Liver (tissue), 8 donors: ENCODE measurements at regions not wholly inside any gene's neighbourhood (a gene's known extent, or its start where the extent isn't known, plus 50 kb on each side); places are given as distances from the start of the nearest gene placed in this dataset.

ENCODE experiments used
- DNase-seq: peaks from one replicate; pipeline ENCODE4 v3.0.0-alpha.2; 2017; ENCODE audit warnings: low spot score
- H3K27ac ChIP-seq, 2 donors: one replicate each; pipeline ENCODE4 v1.7.0; 2013; ENCODE audit warnings: inconsistent platforms in 2 of 2, low read length in 2 of 2, control low read depth in 1 of 2, low read depth in 1 of 2, mild to moderate bottlenecking in 1 of 2
- H3K27me3 ChIP-seq, 4 donors: one replicate each; pipeline versions ENCODE4 v1.6.1 to v1.7.0; 2013; ENCODE audit warnings: low read length in 3 of 4, inconsistent platforms in 1 of 4, mild to moderate bottlenecking in 1 of 4, moderate library complexity in 1 of 4; ENCODE audit not compliant: control insufficient read depth in 4 of 4, insufficient read depth in 4 of 4
- H3K36me3 ChIP-seq, 4 donors: one replicate each; pipeline versions ENCODE4 v1.6.1 to v1.7.0; 2013; ENCODE audit warnings: low read length in 3 of 4, mild to moderate bottlenecking in 3 of 4, low read depth in 1 of 4, moderate library complexity in 1 of 4; ENCODE audit not compliant: control insufficient read depth in 4 of 4, insufficient read depth in 3 of 4
- H3K4me1 ChIP-seq, 4 donors: one replicate each; pipeline versions ENCODE4 v1.6.1 to v1.7.0; 2013; ENCODE audit warnings: low read length in 3 of 4, mild to moderate bottlenecking in 3 of 4, moderate library complexity in 1 of 4; ENCODE audit not compliant: control insufficient read depth in 4 of 4, insufficient read depth in 4 of 4
- H3K4me3 ChIP-seq, 3 donors: one replicate each; pipeline versions ENCODE4 v1.6.1 to v1.7.0; 2013; ENCODE audit warnings: low read length in 3 of 3, control low read depth in 1 of 3, low read depth in 1 of 3, mild to moderate bottlenecking in 1 of 3
- H3K9ac ChIP-seq, 2 donors: one replicate each; pipeline ENCODE4 v1.7.0; 2013; ENCODE audit warnings: low read length in 2 of 2, mild to moderate bottlenecking in 2 of 2, moderate library complexity in 2 of 2, control low read depth in 1 of 2, low read depth in 1 of 2
- H3K9me3 ChIP-seq, 4 donors: one replicate each; pipeline versions ENCODE4 v1.6.1 to v1.7.0; 2013; ENCODE audit warnings: low read length in 3 of 4; ENCODE audit not compliant: control insufficient read depth in 4 of 4
- EGR1 ChIP-seq, 2 donors: IDR thresholded peaks; 2 replicates each; pipeline ENCODE4 v1.6.1; 2016 to 2018; ENCODE audit warnings: antibody characterized with exemption in 2 of 2, low read depth in 2 of 2
- FOXA1 ChIP-seq: IDR thresholded peaks from 2 replicates; pipeline ENCODE4 v1.6.1; 2016; ENCODE audit warnings: antibody characterized with exemption
- FOXA2 ChIP-seq: IDR thresholded peaks from 2 replicates; pipeline ENCODE4 v1.6.1; 2016; ENCODE audit warnings: antibody characterized with exemption
- GABPA ChIP-seq, 2 donors: IDR thresholded peaks in 1 of 2; conservative IDR thresholded peaks in 1 of 2; 2 replicates each; pipeline ENCODE4 v1.6.1; 2016; ENCODE audit warnings: antibody characterized with exemption in 2 of 2, mild to moderate bottlenecking in 1 of 2, moderate library complexity in 1 of 2
- HNF4A ChIP-seq, 2 donors: conservative IDR thresholded peaks; 2 replicates each; pipeline ENCODE4 v1.6.1; 2016; ENCODE audit warnings: antibody characterized with exemption in 2 of 2, mild to moderate bottlenecking in 2 of 2
- HNF4G ChIP-seq: IDR thresholded peaks from 2 replicates; pipeline ENCODE4 v1.6.1; 2016; ENCODE audit warnings: antibody characterized with exemption
- JUND ChIP-seq, 2 donors: IDR thresholded peaks; 2 replicates each; pipeline ENCODE4 v1.6.1; 2016; ENCODE audit warnings: antibody characterized with exemption in 2 of 2
- NR2F2 ChIP-seq: IDR thresholded peaks from 2 replicates; pipeline ENCODE4 v1.6.1; 2016; ENCODE audit warnings: antibody characterized with exemption
- RAD21 ChIP-seq, 2 donors: IDR thresholded peaks; 2 replicates each; pipeline ENCODE4 v1.6.1; 2016; ENCODE audit warnings: antibody characterized with exemption in 2 of 2, mild to moderate bottlenecking in 2 of 2
- RXRA ChIP-seq, 2 donors: IDR thresholded peaks; 2 replicates each; pipeline ENCODE4 v1.6.1; 2017 to 2018; ENCODE audit warnings: antibody characterized with exemption in 2 of 2, mild to moderate bottlenecking in 1 of 2
- SP1 ChIP-seq: IDR thresholded peaks from 2 replicates; pipeline ENCODE4 v1.6.1; 2018; ENCODE audit warnings: antibody characterized with exemption, mild to moderate bottlenecking
- TAF1 ChIP-seq: conservative IDR thresholded peaks from 2 replicates; pipeline ENCODE4 v1.6.1; 2016; ENCODE audit warnings: antibody characterized with exemption, mild to moderate bottlenecking
- YY1 ChIP-seq: IDR thresholded peaks from 2 replicates; pipeline ENCODE4 v1.6.1; 2016; ENCODE audit warnings: antibody characterized with exemption, mild to moderate bottlenecking
- WGBS: extraction: QIAGEN DNeasy Blood & Tissue Kit; methylation state at CpG from one replicate; pipeline ENCODE4 v1.1.7; 2013; 5-methylcytosine and 5-hydroxymethylcytosine counted together
- TF ChIP-seq, protein P1 (sequence below): IDR thresholded peaks from 2 replicates; pipeline ENCODE4 v1.6.1; 2016; ENCODE audit warnings: antibody characterized with exemption
- TF ChIP-seq, protein P2 (sequence below): fragments of 150-350 bp; IDR thresholded peaks from 2 replicates; pipeline ENCODE4 v1.5.1; 2017; ENCODE audit warnings: improper control_type of control experiment, low read depth, low read length; ENCODE audit not compliant: missing input control
- TF ChIP-seq, protein P3 (sequence below): IDR thresholded peaks from 2 replicates; pipeline ENCODE4 v1.6.1; 2016; ENCODE audit warnings: antibody characterized with exemption
- TF ChIP-seq, protein P4 (sequence below): IDR thresholded peaks from 2 replicates; pipeline ENCODE4 v1.6.1; 2016; ENCODE audit warnings: antibody characterized with exemption, mild to moderate bottlenecking
- TF ChIP-seq, protein P5 (sequence below): IDR thresholded peaks from 2 replicates; pipeline ENCODE4 v1.6.1; 2016; ENCODE audit warnings: antibody characterized with exemption
- donor health status: healthy.
- donor health status: healthy.
- donor health status: healthy.
- donor health status: healthy.
- donor health status: healthy.

DNA sequence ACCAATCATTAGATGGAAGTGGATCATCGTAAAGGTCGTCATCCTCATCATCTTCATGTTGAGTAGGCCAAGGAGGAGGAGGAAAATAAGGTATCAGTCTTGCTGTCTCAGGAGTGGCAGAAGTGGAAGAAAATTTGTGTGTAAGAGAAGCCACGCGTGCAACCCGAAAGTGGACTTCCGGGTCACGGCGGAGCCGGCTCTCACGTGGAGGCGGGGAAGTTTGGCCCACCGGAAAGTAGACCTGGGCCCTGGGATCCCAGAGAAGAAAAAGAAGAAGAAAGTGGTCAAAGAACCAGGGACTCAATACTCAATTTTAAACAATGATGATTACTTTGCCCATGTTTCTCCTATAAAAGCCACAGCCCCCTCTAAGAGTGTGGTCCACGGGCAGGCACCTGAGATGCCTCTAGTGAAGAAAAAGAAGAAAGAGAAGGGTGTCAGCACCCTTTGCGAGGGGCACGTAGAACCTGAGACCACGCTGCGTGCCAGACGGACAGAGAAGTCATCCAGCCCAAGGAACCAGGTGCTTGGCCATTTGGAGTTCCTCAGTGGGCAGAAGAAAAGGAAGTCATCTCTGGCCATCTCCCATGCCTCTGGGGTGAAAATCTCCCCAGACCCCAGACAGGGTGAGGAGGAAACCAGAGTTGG lies 365.8 kb downstream of the BCAT1 start:
- 98% methylated on average over 18 of the region's 18 CpGs for WGBS

More for the DNA sequence above, 365.8 kb downstream of the BCAT1 start:
- no peak for DNase-seq
- Histone ChIP-seq H3K4me3 (no peak overlapping the region), H3K27me3 (no peaks in the 10 kb centered on the region), H3K36me3 (no peaks in the 10 kb centered on the region), H3K27ac (no peak overlapping the region), H3K9me3 (peaks cover 0 to 2% (median 0%) of the 10 kb centered on the region in 4 donors), H3K9ac (no peak overlapping the region), H3K4me1 (no peaks in the 10 kb centered on the region)
- TF ChIP-seq, protein P1, sequence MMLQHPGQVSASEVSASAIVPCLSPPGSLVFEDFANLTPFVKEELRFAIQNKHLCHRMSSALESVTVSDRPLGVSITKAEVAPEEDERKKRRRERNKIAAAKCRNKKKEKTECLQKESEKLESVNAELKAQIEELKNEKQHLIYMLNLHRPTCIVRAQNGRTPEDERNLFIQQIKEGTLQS, result no peak
- no peak for TF ChIP-seq NR2F2
- TF ChIP-seq, protein P2, sequence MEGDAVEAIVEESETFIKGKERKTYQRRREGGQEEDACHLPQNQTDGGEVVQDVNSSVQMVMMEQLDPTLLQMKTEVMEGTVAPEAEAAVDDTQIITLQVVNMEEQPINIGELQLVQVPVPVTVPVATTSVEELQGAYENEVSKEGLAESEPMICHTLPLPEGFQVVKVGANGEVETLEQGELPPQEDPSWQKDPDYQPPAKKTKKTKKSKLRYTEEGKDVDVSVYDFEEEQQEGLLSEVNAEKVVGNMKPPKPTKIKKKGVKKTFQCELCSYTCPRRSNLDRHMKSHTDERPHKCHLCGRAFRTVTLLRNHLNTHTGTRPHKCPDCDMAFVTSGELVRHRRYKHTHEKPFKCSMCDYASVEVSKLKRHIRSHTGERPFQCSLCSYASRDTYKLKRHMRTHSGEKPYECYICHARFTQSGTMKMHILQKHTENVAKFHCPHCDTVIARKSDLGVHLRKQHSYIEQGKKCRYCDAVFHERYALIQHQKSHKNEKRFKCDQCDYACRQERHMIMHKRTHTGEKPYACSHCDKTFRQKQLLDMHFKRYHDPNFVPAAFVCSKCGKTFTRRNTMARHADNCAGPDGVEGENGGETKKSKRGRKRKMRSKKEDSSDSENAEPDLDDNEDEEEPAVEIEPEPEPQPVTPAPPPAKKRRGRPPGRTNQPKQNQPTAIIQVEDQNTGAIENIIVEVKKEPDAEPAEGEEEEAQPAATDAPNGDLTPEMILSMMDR, result no peak
- no peak for TF ChIP-seq RXRA (IDR thresholded peaks at IDR 0.05)
- TF ChIP-seq GABPA (IDR thresholded peaks at IDR 0.05 in 1 of 2, conservative IDR thresholded peaks at IDR 0.05 in 1 of 2), result no peak
- TF ChIP-seq, protein P3, sequence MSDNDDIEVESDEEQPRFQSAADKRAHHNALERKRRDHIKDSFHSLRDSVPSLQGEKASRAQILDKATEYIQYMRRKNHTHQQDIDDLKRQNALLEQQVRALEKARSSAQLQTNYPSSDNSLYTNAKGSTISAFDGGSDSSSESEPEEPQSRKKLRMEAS, result no peak
- TF ChIP-seq FOXA1, result no peak
- no peak for TF ChIP-seq EGR1 (IDR thresholded peaks at IDR 0.05; ENCODE audit: low read depth in 2 of 2)
- TF ChIP-seq FOXA2, result no peak
- no peak for TF ChIP-seq TAF1
- TF ChIP-seq SP1, result no peak
- no peak for TF ChIP-seq RAD21 (IDR thresholded peaks at IDR 0.05)
- TF ChIP-seq JUND (IDR thresholded peaks at IDR 0.05), result no peak
- TF ChIP-seq, protein P4, sequence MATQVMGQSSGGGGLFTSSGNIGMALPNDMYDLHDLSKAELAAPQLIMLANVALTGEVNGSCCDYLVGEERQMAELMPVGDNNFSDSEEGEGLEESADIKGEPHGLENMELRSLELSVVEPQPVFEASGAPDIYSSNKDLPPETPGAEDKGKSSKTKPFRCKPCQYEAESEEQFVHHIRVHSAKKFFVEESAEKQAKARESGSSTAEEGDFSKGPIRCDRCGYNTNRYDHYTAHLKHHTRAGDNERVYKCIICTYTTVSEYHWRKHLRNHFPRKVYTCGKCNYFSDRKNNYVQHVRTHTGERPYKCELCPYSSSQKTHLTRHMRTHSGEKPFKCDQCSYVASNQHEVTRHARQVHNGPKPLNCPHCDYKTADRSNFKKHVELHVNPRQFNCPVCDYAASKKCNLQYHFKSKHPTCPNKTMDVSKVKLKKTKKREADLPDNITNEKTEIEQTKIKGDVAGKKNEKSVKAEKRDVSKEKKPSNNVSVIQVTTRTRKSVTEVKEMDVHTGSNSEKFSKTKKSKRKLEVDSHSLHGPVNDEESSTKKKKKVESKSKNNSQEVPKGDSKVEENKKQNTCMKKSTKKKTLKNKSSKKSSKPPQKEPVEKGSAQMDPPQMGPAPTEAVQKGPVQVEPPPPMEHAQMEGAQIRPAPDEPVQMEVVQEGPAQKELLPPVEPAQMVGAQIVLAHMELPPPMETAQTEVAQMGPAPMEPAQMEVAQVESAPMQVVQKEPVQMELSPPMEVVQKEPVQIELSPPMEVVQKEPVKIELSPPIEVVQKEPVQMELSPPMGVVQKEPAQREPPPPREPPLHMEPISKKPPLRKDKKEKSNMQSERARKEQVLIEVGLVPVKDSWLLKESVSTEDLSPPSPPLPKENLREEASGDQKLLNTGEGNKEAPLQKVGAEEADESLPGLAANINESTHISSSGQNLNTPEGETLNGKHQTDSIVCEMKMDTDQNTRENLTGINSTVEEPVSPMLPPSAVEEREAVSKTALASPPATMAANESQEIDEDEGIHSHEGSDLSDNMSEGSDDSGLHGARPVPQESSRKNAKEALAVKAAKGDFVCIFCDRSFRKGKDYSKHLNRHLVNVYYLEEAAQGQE, result no peak
- TF ChIP-seq, protein P5, sequence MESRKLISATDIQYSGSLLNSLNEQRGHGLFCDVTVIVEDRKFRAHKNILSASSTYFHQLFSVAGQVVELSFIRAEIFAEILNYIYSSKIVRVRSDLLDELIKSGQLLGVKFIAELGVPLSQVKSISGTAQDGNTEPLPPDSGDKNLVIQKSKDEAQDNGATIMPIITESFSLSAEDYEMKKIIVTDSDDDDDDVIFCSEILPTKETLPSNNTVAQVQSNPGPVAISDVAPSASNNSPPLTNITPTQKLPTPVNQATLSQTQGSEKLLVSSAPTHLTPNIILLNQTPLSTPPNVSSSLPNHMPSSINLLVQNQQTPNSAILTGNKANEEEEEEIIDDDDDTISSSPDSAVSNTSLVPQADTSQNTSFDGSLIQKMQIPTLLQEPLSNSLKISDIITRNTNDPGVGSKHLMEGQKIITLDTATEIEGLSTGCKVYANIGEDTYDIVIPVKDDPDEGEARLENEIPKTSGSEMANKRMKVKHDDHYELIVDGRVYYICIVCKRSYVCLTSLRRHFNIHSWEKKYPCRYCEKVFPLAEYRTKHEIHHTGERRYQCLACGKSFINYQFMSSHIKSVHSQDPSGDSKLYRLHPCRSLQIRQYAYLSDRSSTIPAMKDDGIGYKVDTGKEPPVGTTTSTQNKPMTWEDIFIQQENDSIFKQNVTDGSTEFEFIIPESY, result no peak
- TF ChIP-seq HNF4G, result no peak
- TF ChIP-seq YY1, result no peak
- TF ChIP-seq HNF4A (conservative IDR thresholded peaks at IDR 0.05), result no peak
